Chondrocyte (in vitro differentiated cells): ENCODE measurements at regions not wholly inside any gene's neighbourhood (a gene's known extent, or its start where the extent isn't known, plus 50 kb on each side); places are given as distances from the start of the nearest gene placed in this dataset.

Source experiments
- DNase-seq: peaks from one replicate; pipeline ENCODE4 v3.0.0; 2021; ENCODE audit warnings: mixed read lengths, low spot score
- H3K27ac Mint-ChIP-seq: one replicate; pipeline ENCODE4 v1.8.0; 2021; ENCODE audit warnings: mild to moderate bottlenecking, moderate library complexity, mixed read lengths; ENCODE audit not compliant: unreplicated experiment
- H3K27me3 Mint-ChIP-seq: 2 replicates; pipeline ENCODE4 v1.8.0; 2021; ENCODE audit warnings: low read depth, mixed read lengths
- H3K36me3 Mint-ChIP-seq: 2 replicates; pipeline ENCODE4 v1.8.0; 2021; ENCODE audit warnings: low read depth, mixed read lengths
- H3K4me1 Mint-ChIP-seq: 2 replicates; pipeline ENCODE4 v1.8.0; 2021; ENCODE audit warnings: low read depth, mild to moderate bottlenecking, mixed read lengths
- H3K4me3 Mint-ChIP-seq: one replicate; pipeline ENCODE4 v1.8.0; 2021; ENCODE audit warnings: mild to moderate bottlenecking, moderate library complexity, mixed read lengths; ENCODE audit not compliant: unreplicated experiment
- H3K9me3 Mint-ChIP-seq: 2 replicates; pipeline ENCODE4 v1.8.0; 2021; ENCODE audit warnings: low read depth, mixed read lengths
- TF ChIP-seq, protein P1 (sequence below): fragments of 200-600 bp; sonication (generic); IDR thresholded peaks from 2 replicates; pipeline ENCODE4 v1.5.0; 2021; ENCODE audit warnings: antibody characterized with exemption, mild to moderate bottlenecking, moderate library complexity

DNA sequence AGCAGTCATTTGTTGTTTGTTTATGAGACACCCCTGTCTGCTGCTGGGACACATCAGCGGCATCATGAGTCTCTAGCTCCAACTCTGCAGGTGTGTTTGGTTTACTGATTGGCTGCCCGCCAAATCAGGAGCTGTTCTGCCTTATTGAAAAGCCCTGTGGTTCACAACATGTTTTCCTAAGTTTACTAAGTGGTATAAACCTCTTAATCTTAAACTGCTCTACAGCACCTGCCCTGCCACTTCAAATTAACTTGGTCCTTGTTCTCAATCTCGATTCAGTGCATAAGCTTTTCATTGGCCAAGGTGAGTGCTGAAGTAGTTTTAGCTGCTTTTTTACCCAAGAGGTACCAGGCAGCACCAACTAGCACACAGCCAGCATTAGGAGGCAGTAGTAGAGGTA is 77.8 kb upstream of the WDR72 start:
- DNase-seq: no peak
- Mint-ChIP-seq H3K4me3 (no peak overlapping the region), H3K36me3 (no peaks in the 10 kb centered on the region), H3K4me1 (peaks cover 46% of the 10 kb centered on the region), H3K27ac (no peak overlapping the region), H3K9me3 (no peaks in the 10 kb centered on the region), H3K27me3 (peaks cover 3% of the 10 kb centered on the region)
- TF ChIP-seq, protein P1, sequence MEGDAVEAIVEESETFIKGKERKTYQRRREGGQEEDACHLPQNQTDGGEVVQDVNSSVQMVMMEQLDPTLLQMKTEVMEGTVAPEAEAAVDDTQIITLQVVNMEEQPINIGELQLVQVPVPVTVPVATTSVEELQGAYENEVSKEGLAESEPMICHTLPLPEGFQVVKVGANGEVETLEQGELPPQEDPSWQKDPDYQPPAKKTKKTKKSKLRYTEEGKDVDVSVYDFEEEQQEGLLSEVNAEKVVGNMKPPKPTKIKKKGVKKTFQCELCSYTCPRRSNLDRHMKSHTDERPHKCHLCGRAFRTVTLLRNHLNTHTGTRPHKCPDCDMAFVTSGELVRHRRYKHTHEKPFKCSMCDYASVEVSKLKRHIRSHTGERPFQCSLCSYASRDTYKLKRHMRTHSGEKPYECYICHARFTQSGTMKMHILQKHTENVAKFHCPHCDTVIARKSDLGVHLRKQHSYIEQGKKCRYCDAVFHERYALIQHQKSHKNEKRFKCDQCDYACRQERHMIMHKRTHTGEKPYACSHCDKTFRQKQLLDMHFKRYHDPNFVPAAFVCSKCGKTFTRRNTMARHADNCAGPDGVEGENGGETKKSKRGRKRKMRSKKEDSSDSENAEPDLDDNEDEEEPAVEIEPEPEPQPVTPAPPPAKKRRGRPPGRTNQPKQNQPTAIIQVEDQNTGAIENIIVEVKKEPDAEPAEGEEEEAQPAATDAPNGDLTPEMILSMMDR: no peak

DNA sequence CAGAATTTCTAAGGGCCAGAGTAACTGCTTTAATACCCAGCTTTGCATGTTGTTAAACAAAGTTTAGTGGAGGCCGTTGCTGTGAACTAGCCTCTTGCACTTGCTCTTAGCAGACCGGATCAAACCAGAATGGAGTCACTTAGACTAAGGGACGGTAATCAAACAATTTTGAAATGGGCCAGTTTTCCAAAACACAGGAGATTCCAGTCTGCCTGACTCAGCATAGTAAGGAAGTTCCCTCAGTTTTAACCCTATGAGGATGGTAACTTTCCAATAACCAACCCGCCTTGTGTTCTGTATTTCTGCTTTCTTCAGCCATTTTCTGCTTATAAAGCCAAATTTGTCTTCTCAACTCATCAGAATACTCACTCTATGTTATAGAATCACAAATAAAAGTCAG is 77.2 kb upstream of the WDR72 start:
- Mint-ChIP-seq H3K4me3 (no peak overlapping the region), H3K27ac (no peak overlapping the region), H3K36me3 (no peaks in the 10 kb centered on the region), H3K4me1 (peaks cover 47% of the 10 kb centered on the region), H3K27me3 (peaks cover 2% of the 10 kb centered on the region), H3K9me3 (no peaks in the 10 kb centered on the region)
- DNase-seq: no peak
- TF ChIP-seq, protein P1: no peak

DNA sequence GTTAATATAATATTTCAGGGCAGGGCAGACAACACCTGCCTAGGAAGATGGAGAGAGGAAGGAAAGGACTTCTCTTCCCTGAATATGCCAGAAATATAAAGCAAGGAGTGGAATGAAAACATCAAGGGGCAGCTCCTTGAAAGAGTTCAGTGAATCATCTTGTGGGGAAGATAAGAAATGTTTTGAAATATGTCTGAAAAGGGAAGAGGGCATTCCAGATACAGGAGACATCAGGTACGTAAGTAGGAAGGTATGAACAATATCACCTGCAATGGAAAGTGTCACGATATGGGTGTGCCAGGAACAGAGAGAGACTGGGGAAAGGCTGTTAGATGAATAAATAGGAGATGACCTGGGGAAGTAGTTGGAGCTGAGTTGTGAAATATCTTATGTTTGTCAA is 75.8 kb upstream of the WDR72 start:
- Mint-ChIP-seq H3K27ac (no peak overlapping the region), H3K36me3 (no peaks in the 10 kb centered on the region), H3K27me3 (no peaks in the 10 kb centered on the region), H3K4me1 (peaks cover 55% of the 10 kb centered on the region), H3K4me3 (no peak overlapping the region), H3K9me3 (no peaks in the 10 kb centered on the region)
- TF ChIP-seq, protein P1: no peak
- DNase-seq: no peak

DNA sequence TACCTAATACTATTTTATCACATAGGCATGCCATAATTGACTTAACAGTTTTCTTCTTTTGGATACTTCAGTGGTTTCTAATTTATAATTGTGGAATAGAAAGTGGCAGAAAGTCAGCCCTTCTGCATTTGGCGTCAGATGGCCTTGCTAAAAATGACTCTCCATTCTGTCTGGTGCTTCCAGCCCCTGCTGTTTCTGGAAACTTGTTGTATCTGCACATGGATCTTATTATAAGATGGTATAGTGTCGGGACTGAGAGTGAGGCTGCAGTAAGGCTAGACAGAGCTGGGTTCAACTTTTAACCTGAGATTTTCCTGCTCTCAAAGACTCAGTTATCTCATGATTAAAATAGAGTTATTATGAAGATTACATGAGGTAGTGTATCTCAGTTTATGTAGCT is 74.8 kb upstream of the WDR72 start:
- Mint-ChIP-seq H3K27ac (no peak overlapping the region), H3K36me3 (no peaks in the 10 kb centered on the region), H3K4me3 (no peak overlapping the region), H3K4me1 (peaks cover 66% of the 10 kb centered on the region), H3K9me3 (peaks cover 3% of the 10 kb centered on the region), H3K27me3 (no peaks in the 10 kb centered on the region)
- TF ChIP-seq, protein P1: no peak
- no peak for DNase-seq

DNA sequence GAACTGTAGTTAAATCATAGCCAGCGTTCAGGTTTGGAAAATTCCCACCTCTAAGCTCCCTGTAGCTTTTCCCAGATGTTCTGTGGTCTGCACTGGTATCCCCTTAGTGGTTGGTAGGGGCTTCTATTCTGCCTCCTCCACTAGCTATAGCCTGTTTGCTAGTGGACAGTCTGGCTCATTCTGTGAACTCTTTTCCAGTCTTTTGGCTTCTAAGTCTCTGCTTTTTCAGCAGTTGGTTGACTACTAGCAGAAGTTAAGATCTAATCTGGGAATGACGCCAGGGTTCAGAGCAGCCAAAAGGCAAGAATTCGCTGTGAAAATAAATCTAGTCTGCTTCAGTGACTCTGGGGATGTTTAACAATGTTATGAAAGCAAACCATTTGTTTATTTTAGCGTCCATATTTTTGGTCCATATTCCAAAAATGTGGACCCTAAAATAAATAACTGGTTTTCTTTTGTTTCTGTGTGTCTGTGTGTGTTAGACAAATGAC is 73.7 kb upstream of the WDR72 start:
- peak overlapping the region; percentile 64 for H3K27ac Mint-ChIP-seq
- TF ChIP-seq, protein P1: no peak

More for the DNA sequence above, 73.7 kb upstream of the WDR72 start:
- Mint-ChIP-seq H3K4me1 (peaks cover 66% of the 10 kb centered on the region), H3K9me3 (peaks cover 3% of the 10 kb centered on the region), H3K36me3 (no peaks in the 10 kb centered on the region), H3K4me3 (no peak overlapping the region), H3K27me3 (no peaks in the 10 kb centered on the region)
- DNase-seq: no peak
